Peyer's patch (tissue), 4 donors: ENCODE measurements at regions not wholly inside any gene's neighbourhood (a gene's known extent, or its start where the extent isn't known, plus 50 kb on each side); places are given as distances from the start of the nearest gene placed in this dataset.

Experiments
- DNase-seq, 3 donors: peaks; one replicate each; pipeline ENCODE4 v3.0.0-alpha.2; 2017 to 2019
- H3K27ac ChIP-seq, 4 donors: fragments of 200-600 bp; sonication (generic); one replicate each; pipeline ENCODE4 v1.5.1; 2016 to 2019
- H3K27me3 ChIP-seq, 2 donors: fragments of 200-600 bp; sonication (generic); one replicate each; pipeline ENCODE4 v1.5.1; 2019
- H3K36me3 ChIP-seq, 3 donors: fragments of 200-600 bp; sonication (generic); one replicate each; pipeline ENCODE4 v1.5.1; 2016 to 2019
- H3K4me1 ChIP-seq, 4 donors: fragments of 200-600 bp; sonication (generic); one replicate each; pipeline ENCODE4 v1.5.1; 2016 to 2019
- H3K4me3 ChIP-seq, 4 donors: fragments of 200-600 bp; sonication (generic); 1 replicate in 3 of 4; 2 replicates in 1 of 4; pipeline ENCODE4 v1.5.1; 2016 to 2019; ENCODE audit warnings: mild to moderate bottlenecking in 1 of 4
- H3K9me3 ChIP-seq, 4 donors: fragments of 200-600 bp; sonication (generic); one replicate each; pipeline ENCODE4 v1.5.1; 2016 to 2019; ENCODE audit warnings: mild to moderate bottlenecking in 1 of 4
- CTCF ChIP-seq, 6 experiments: fragments of 450-650 bp in 4 of 6; fragments of 200-600 bp in 2 of 6; sonication (generic) in 1 of 6; IDR thresholded peaks; one replicate each; pipeline ENCODE4 v1.5.1; 2017 to 2019; ENCODE audit warnings: antibody characterized with exemption in 6 of 6, mild to moderate bottlenecking in 3 of 6, moderate library complexity in 1 of 6
- POLR2A ChIP-seq, 2 donors: fragments of 450-650 bp; IDR thresholded peaks; one replicate each; pipeline ENCODE4 v1.5.1; 2017; ENCODE audit warnings: antibody characterized with exemption in 2 of 2, mild to moderate bottlenecking in 2 of 2, moderate library complexity in 2 of 2

GRCh38 chr5:168224085-168224484 lies 67.4 kb upstream of the WWC1 start:
- DNase-seq, result no peak
- Histone ChIP-seq H3K9me3 (no peaks in the 10 kb centered on the region), H3K4me3 (no peak overlapping the region), H3K27ac (no peak overlapping the region), H3K36me3 (no peaks in the 10 kb centered on the region), H3K4me1 (no peaks in the 10 kb centered on the region), H3K27me3 (no peaks in the 10 kb centered on the region)
- TF ChIP-seq POLR2A (IDR thresholded peaks at IDR 0.05) (no peak), CTCF (IDR thresholded peaks at IDR 0.05) (no peak)

- TF ChIP-seq POLR2A (IDR thresholded peaks at IDR 0.05) (no peak), CTCF (IDR thresholded peaks at IDR 0.05) (no peak)
- H3K27ac ChIP-seq, result no peak overlapping the region
- H3K27me3 ChIP-seq, result no peaks in the 10 kb centered on the region
- H3K36me3 ChIP-seq, result no peaks in the 10 kb centered on the region
- H3K4me3 ChIP-seq, result no peak overlapping the region
- no peaks in the 10 kb centered on the region for H3K9me3 ChIP-seq
- no peaks in the 10 kb centered on the region for H3K4me1 ChIP-seq
- no peak for DNase-seq
Measured at GRCh38 chr5:168226012-168226411, 65.4 kb upstream of the WWC1 start.

GRCh38 chr5:168227001-168227400 lies 64.4 kb upstream of the WWC1 start:
- Histone ChIP-seq H3K27ac (no peak overlapping the region), H3K4me1 (no peaks in the 10 kb centered on the region), H3K27me3 (no peaks in the 10 kb centered on the region), H3K9me3 (no peaks in the 10 kb centered on the region), H3K4me3 (no peak overlapping the region), H3K36me3 (no peaks in the 10 kb centered on the region)
- DNase-seq, result no peak
- TF ChIP-seq POLR2A (IDR thresholded peaks at IDR 0.05), result no peak
- TF ChIP-seq CTCF (IDR thresholded peaks at IDR 0.05), result no peak

GRCh38 chr5:168227973-168228615 lies 63.4 kb upstream of the WWC1 start:
- H3K27ac ChIP-seq, result no peak overlapping the region
- H3K36me3 ChIP-seq, result no peaks in the 10 kb centered on the region
- no peaks in the 10 kb centered on the region for H3K9me3 ChIP-seq
- no peak for DNase-seq
- no peak for TF ChIP-seq CTCF (IDR thresholded peaks at IDR 0.05)
- no peak for TF ChIP-seq POLR2A (IDR thresholded peaks at IDR 0.05)
- H3K4me1 ChIP-seq, result no peaks in the 10 kb centered on the region
- no peak overlapping the region for H3K4me3 ChIP-seq
- no peaks in the 10 kb centered on the region for H3K27me3 ChIP-seq

GRCh38 chr5:168228668-168229067 lies 62.8 kb upstream of the WWC1 start:
- H3K27ac ChIP-seq, result no peak overlapping the region
- H3K9me3 ChIP-seq, result no peaks in the 10 kb centered on the region
- TF ChIP-seq CTCF (IDR thresholded peaks at IDR 0.05) (no peak), POLR2A (IDR thresholded peaks at IDR 0.05) (no peak)
- H3K4me3 ChIP-seq, result no peak overlapping the region
- H3K4me1 ChIP-seq, result no peaks in the 10 kb centered on the region
- no peaks in the 10 kb centered on the region for H3K36me3 ChIP-seq
- DNase-seq, result no peak
- no peaks in the 10 kb centered on the region for H3K27me3 ChIP-seq

- Histone ChIP-seq H3K4me3 (no peak overlapping the region), H3K27me3 (no peaks in the 10 kb centered on the region), H3K9me3 (no peaks in the 10 kb centered on the region), H3K36me3 (no peaks in the 10 kb centered on the region), H3K4me1 (no peaks in the 10 kb centered on the region), H3K27ac (no peak overlapping the region)
- DNase-seq, result no peak
- TF ChIP-seq CTCF (IDR thresholded peaks at IDR 0.05) (no peak), POLR2A (IDR thresholded peaks at IDR 0.05) (no peak)
Measured at GRCh38 chr5:168234133-168234532, 57.3 kb upstream of the WWC1 start.
